ENCODE measurements at regions not wholly inside any gene's neighbourhood (a gene's known extent, or its start where the extent isn't known, plus 50 kb on each side); places are given as distances from the start of the nearest gene placed in this dataset.

- Histone ChIP-seq H3K4me3 (ENCODE audit: low read depth, low read length) (no peak overlapping the region), H3K4me1 (ENCODE audit: control insufficient read depth, insufficient read depth, low read length) (no peaks in the 10 kb centered on the region), H3K27ac (ENCODE audit: extremely low read depth, low read depth, low read length) (no peak overlapping the region), H3K36me3 (ENCODE audit: control insufficient read depth in 2 of 2, insufficient read depth in 1 of 2, low read length in 2 of 2) (no peaks in the 10 kb centered on the region), H3K9me3 (ENCODE audit: control insufficient read depth, insufficient read depth, low read depth, low read length) (no peaks in the 10 kb centered on the region)
- TF ChIP-seq ZNF26 (tag by site-specific recombination; IDR thresholded peaks at IDR 0.05), result no peak
- no peak for TF ChIP-seq BCL11A (tag by site-specific recombination; IDR thresholded peaks at IDR 0.05; ENCODE audit: low read depth)
- no peak for TF ChIP-seq PRDM10 (tag by site-specific recombination; IDR thresholded peaks at IDR 0.05)
- no peak for TF ChIP-seq ZNF707 (tag by site-specific recombination; IDR thresholded peaks at IDR 0.05)
- no peak for TF ChIP-seq ZBTB10 (tag by site-specific recombination; IDR thresholded peaks at IDR 0.05)
- TF ChIP-seq ZNF530 (tag by site-specific recombination; IDR thresholded peaks at IDR 0.05; ENCODE audit: low read depth), result no peak
- no peak for TF ChIP-seq ZNF366 (tag by site-specific recombination; conservative IDR thresholded peaks at IDR 0.05)
- TF ChIP-seq IKZF3 (tag by site-specific recombination; IDR thresholded peaks at IDR 0.05), result no peak
- CTCF ChIA-PET, result interaction anchor here (0.7 to 1.1 kb wide), 3 partner anchors 132 to 235 kb away, joined by 3 to 6 read pairs (median 3); no protein-coding TSS in a partner anchor
- POLR2A ChIA-PET, result no interaction called here
Observed at GRCh38 chr1:182304218-182304617, 87.4 kb downstream of the GLUL start.

GRCh38 chr1:182303778-182304177 lies 87.8 kb downstream of the GLUL start:
- H3K27ac ChIP-seq (ENCODE audit: extremely low read depth, low read depth, low read length), result no peak overlapping the region
- POLR2A ChIA-PET, result no interaction called here
- no peak overlapping the region for H3K4me3 ChIP-seq (ENCODE audit: low read depth, low read length)
- H3K4me1 ChIP-seq (ENCODE audit: control insufficient read depth, insufficient read depth, low read length), result no peaks in the 10 kb centered on the region
- H3K9me3 ChIP-seq (ENCODE audit: control insufficient read depth, insufficient read depth, low read depth, low read length), result no peaks in the 10 kb centered on the region
- CTCF ChIA-PET, result interaction anchor here (0.6 to 1.1 kb wide), 3 partner anchors 131 to 224 kb away, joined by 3 to 6 read pairs (median 3); no protein-coding TSS in a partner anchor
- TF ChIP-seq BCL11B (tag by site-specific recombination; IDR thresholded peaks at IDR 0.05; ENCODE audit: low read depth) (no peak), KLF9 (tag by site-specific recombination; IDR thresholded peaks at IDR 0.05; ENCODE audit: low read depth) (no peak)
- H3K36me3 ChIP-seq (ENCODE audit: control insufficient read depth in 2 of 2, insufficient read depth in 1 of 2, low read length in 2 of 2), result no peaks in the 10 kb centered on the region

GRCh38 chr1:182301467-182302198 lies 90.0 kb downstream of the GLUL start:
- no peak overlapping the region for H3K4me3 ChIP-seq (ENCODE audit: low read depth, low read length)
- no peaks in the 10 kb centered on the region for H3K9me3 ChIP-seq (ENCODE audit: control insufficient read depth, insufficient read depth, low read depth, low read length)
- H3K36me3 ChIP-seq (ENCODE audit: control insufficient read depth in 2 of 2, insufficient read depth in 1 of 2, low read length in 2 of 2), result no peaks in the 10 kb centered on the region
- H3K27ac ChIP-seq (ENCODE audit: extremely low read depth, low read depth, low read length), result no peak overlapping the region
- CTCF ChIA-PET, result no interaction called here
- POLR2A ChIA-PET, result no interaction called here
- no peaks in the 10 kb centered on the region for H3K4me1 ChIP-seq (ENCODE audit: control insufficient read depth, insufficient read depth, low read length)
- TF ChIP-seq ZNF658 (tag by site-specific recombination; IDR thresholded peaks at IDR 0.05) (no peak), ZSCAN5A (tag by site-specific recombination; IDR thresholded peaks at IDR 0.05) (no peak), ZNF362 (tag by site-specific recombination; IDR thresholded peaks at IDR 0.05) (no peak), ZBTB11 (tag by site-specific recombination; conservative IDR thresholded peaks at IDR 0.05; ENCODE audit: low read depth) (no peak), ZNF138 (tag by site-specific recombination; IDR thresholded peaks at IDR 0.05; ENCODE audit: borderline replicate concordance) (no peak), ZNF184 (tag by site-specific recombination; IDR thresholded peaks at IDR 0.05) (no peak)

Data from HEK293 (cell line).